Muscle of leg (tissue), 3 donors: ENCODE measurements at regions not wholly inside any gene's neighbourhood (a gene's known extent, or its start where the extent isn't known, plus 50 kb on each side); places are given as distances from the start of the nearest gene placed in this dataset.
A peak's percentile ranks its signal among the peaks of the same experiment; 100 is the strongest.

Source experiments
- DNase-seq: peaks from one replicate; pipeline ENCODE4 v3.0.0; 2013
- H3K27ac ChIP-seq: one replicate; pipeline ENCODE4 v1.5.1; 2013; ENCODE audit warnings: mild to moderate bottlenecking, low read length, control low read depth
- H3K27me3 ChIP-seq: one replicate; pipeline ENCODE4 v1.6.1; 2013; ENCODE audit warnings: low read length; ENCODE audit not compliant: control insufficient read depth, insufficient read depth
- H3K36me3 ChIP-seq: one replicate; pipeline ENCODE4 v1.6.1; 2013; ENCODE audit warnings: low read length; ENCODE audit not compliant: control insufficient read depth, insufficient read depth
- H3K4me1 ChIP-seq: one replicate; pipeline ENCODE4 v1.6.1; 2013; ENCODE audit warnings: low read length; ENCODE audit not compliant: control insufficient read depth, insufficient read depth
- H3K4me3 ChIP-seq: one replicate; pipeline ENCODE4 v1.5.1; 2013; ENCODE audit warnings: low read length, control low read depth
- H3K9me3 ChIP-seq: replicated peaks from 2 replicates; pipeline ENCODE4 v1.6.1; 2013; ENCODE audit warnings: low read depth, low read length; ENCODE audit not compliant: control insufficient read depth
- WGBS: methylation state at CpG from one replicate; pipeline ENCODE4 v1.1.5; 2013; ENCODE audit warnings: missing lambda C conversion rate; ENCODE audit not compliant: insufficient coverage; 5-methylcytosine and 5-hydroxymethylcytosine counted together

DNA sequence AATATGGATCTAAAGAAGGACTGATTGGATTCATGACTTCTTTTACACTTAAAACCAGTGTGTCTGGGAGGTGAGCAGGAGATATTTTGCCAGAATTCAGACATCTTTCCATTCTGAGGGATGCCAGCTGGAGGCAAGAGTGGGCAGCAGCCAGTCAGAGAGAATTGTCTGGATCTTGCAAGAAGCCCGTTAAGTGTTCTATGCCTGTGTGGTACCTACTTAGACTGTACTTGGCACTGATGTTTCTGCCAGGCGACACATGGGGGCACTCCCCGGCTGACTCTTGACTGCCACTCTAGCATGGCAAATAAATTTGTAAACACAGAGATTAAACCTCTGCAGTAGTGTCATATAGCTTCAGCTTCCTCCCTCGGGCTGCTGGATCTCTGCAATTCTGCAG lies 247.7 kb downstream of the UTP18 start:
- Histone ChIP-seq H3K4me1 (peaks cover 3% of the 10 kb centered on the region), H3K27ac (no peak overlapping the region), H3K27me3 (no peaks in the 10 kb centered on the region), H3K4me3 (no peak overlapping the region), H3K9me3 (no peaks in the 10 kb centered on the region), H3K36me3 (no peaks in the 10 kb centered on the region)
- WGBS, result 90% methylated on average over 2 of the region's 4 CpGs
- peak; percentile 5 for DNase-seq

DNA sequence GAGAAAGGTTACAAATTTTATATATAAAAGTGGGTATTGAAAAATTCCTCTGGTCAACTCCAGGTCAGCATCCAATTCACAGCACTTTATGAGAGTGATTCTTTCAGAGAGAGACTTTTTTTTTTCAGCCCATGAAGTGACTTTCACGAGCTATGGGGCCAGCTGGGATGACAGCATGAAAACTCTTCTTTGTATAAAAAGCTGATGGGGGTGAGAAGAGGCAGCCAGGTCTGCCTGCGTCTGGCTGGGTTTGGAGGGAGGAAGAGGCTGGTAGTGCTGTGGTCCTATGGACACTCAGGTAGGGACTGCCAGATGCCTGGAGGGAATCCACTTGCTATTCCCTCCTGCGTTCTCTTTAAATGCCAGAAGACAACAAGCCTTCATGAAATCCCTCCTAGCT lies 250.6 kb downstream of the UTP18 start:
- H3K36me3 ChIP-seq, result no peaks in the 10 kb centered on the region
- no peak overlapping the region for H3K27ac ChIP-seq
- WGBS, result 80% methylated on average over 1 of the region's 3 CpGs
- DNase-seq, result no peak
- no peak overlapping the region for H3K4me3 ChIP-seq
- H3K27me3 ChIP-seq, result no peaks in the 10 kb centered on the region
- H3K4me1 ChIP-seq, result peaks cover 3% of the 10 kb centered on the region
- H3K9me3 ChIP-seq, result no peaks in the 10 kb centered on the region

DNA sequence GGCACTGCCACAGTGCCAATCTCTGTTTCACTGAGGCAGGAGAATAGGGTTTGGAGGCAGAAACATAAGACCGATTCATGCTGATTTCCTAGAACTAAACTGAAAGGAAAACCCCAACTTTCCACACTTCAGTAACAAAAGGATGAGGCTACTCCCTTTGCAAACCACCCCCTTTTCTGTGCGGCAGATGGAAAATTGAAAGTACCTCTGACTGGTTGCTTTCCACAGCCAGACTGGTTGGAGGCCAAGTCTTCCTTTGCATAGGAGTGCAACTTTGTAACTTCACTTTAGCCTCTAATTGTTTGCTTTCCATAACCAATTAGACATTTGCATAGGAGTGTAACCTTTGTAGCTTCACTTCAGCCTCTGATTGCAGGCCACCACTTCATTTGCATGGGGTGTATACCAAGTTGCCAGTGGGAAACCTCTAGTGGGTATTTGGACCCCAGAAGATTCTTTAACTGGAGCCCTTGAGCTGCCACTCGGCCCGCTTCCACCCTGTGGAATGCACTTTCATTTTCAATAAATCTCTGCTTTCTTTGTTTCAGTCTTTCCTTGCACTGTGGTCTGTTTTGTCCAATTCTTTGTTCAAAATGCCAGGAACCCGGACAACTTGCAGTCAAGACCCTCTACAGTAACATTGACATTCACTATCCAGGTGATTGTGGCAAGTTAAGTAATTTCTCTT lies 252.0 kb downstream of the UTP18 start:
- Histone ChIP-seq H3K4me1 (peaks cover 3% of the 10 kb centered on the region), H3K27ac (no peak overlapping the region), H3K27me3 (no peaks in the 10 kb centered on the region), H3K4me3 (no peak overlapping the region), H3K9me3 (no peaks in the 10 kb centered on the region), H3K36me3 (no peaks in the 10 kb centered on the region)
- 80% methylated on average over 1 of the region's 5 CpGs for WGBS
- peak; percentile 26 for DNase-seq

DNA sequence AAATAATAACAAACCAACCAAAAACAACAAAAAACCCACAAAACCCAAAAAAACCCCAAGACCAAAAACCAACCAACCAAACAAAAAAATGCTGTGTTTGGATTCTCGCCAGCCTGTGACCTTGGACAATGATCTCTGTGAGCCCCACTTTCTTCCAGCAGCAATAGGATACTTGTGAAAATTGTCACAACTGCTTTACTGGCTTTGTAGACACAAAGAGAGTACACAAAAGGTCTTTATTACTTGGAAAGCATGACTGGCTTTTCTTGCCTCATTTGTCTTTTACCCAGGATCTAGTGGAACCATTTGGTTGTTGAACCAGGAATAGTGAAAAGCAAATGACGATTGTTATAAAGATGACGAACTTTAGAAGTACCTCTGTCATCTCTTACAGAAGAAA lies 256.6 kb downstream of the UTP18 start:
- no CpG with 5 or more reads among the region's 3 CpGs for WGBS

DNA sequence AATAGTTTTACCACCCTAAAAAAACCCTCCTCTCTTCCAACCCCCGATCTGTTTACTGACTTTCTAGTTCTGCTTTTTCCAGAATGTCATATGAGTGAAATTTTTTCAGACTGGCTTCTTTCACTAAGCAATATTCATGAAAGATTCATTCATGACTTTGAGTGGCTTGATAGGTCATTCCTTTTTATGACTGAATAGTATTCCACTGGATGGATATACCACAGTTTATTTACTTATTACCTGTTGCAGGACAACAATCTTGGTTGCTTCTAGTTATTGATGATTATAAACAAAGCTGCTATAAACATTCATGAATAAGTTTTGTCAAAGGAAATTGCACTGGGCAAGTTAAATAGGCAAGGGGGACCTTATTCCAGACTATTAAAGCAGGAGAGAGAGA lies 264.2 kb downstream of the UTP18 start:
- H3K9me3 ChIP-seq, result no peaks in the 10 kb centered on the region
- no peaks in the 10 kb centered on the region for H3K4me1 ChIP-seq
- no peak overlapping the region for H3K27ac ChIP-seq
- no peaks in the 10 kb centered on the region for H3K36me3 ChIP-seq
- H3K4me3 ChIP-seq, result no peak overlapping the region
- DNase-seq, result no peak
- no peaks in the 10 kb centered on the region for H3K27me3 ChIP-seq
- WGBS, result no CpG with 5 or more reads among the region's 1 CpG

More for the DNA sequence above, 256.6 kb downstream of the UTP18 start:
- no peaks in the 10 kb centered on the region for H3K9me3 ChIP-seq
- no peaks in the 10 kb centered on the region for H3K36me3 ChIP-seq
- H3K27ac ChIP-seq, result no peak overlapping the region
- H3K27me3 ChIP-seq, result no peaks in the 10 kb centered on the region
- H3K4me3 ChIP-seq, result no peak overlapping the region
- no peaks in the 10 kb centered on the region for H3K4me1 ChIP-seq
- no peak for DNase-seq

GRCh38 chr17:51526507-51526906 lies 266.2 kb downstream of the UTP18 start:
- H3K4me1 ChIP-seq, result no peaks in the 10 kb centered on the region

DNA sequence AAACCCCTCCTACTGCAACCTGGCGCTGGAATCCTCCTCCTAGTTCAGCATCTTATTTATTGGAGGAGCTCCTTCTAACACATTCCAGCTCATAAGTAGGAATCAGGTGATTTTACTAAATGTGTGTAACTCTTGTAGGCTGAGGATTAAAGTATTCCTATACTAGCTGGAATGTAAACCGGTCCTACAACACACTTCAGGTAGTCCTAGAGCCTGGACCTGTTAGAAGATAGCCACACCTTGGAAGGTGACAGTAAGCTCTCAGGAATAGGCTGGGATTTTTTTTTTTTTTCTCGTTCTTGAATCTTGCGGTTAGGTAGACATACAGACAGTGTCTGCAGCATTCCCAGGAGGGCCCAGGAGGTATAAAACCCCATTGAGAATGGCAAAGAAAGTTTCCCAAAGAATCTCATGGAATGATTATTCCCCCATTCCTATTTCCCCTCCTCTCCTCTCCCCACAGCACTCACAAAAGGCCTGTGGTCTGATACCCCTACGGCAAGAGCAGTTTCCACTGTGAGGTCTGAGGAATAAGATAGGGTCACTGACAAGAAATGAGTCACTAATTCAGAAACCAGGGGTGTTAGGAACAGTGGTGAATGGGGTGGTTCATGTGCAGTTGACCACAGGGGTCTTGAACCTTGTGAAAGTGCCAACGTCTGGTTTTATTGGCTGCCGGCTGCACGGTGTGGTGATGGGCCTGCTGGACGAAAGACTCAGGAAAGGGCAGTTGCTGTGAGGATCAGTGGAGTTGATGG lies 267.1 kb downstream of the UTP18 start:
- H3K4me3 ChIP-seq, result no peak overlapping the region
- H3K27me3 ChIP-seq, result no peaks in the 10 kb centered on the region
- H3K27ac ChIP-seq, result no peak overlapping the region
- WGBS, result 53% methylated on average over 4 of the region's 9 CpGs
- DNase-seq, result no peak
- no peaks in the 10 kb centered on the region for H3K9me3 ChIP-seq
- H3K36me3 ChIP-seq, result no peaks in the 10 kb centered on the region
- no peaks in the 10 kb centered on the region for H3K4me1 ChIP-seq

More at GRCh38 chr17:51526507-51526906, 266.2 kb downstream of the UTP18 start:
- Histone ChIP-seq H3K27ac (no peak overlapping the region), H3K4me3 (no peak overlapping the region), H3K36me3 (no peaks in the 10 kb centered on the region), H3K27me3 (no peaks in the 10 kb centered on the region), H3K9me3 (no peaks in the 10 kb centered on the region)
- peak; percentile 39 for DNase-seq

- no peak overlapping the region for H3K4me3 ChIP-seq
- H3K36me3 ChIP-seq, result no peaks in the 10 kb centered on the region
- no peaks in the 10 kb centered on the region for H3K4me1 ChIP-seq
- no peak for DNase-seq
- 79% methylated on average over 5 of the region's 6 CpGs for WGBS
- no peak overlapping the region for H3K27ac ChIP-seq
- no peaks in the 10 kb centered on the region for H3K27me3 ChIP-seq
- H3K9me3 ChIP-seq, result no peaks in the 10 kb centered on the region
These were observed 267.8 kb downstream of the UTP18 start for GRCh38 chr17:51528111-51528510.

- Histone ChIP-seq H3K4me3 (no peak overlapping the region), H3K27me3 (no peaks in the 10 kb centered on the region), H3K4me1 (no peaks in the 10 kb centered on the region), H3K27ac (no peak overlapping the region), H3K9me3 (no peaks in the 10 kb centered on the region), H3K36me3 (no peaks in the 10 kb centered on the region)
- DNase-seq, result no peak
- WGBS, result no CpG with 5 or more reads among the region's 3 CpGs
These were observed 272.9 kb downstream of the UTP18 start for GRCh38 chr17:51533219-51533618.

GRCh38 chr17:51533821-51534220 lies 273.5 kb downstream of the UTP18 start:
- no CpG with 5 or more reads among the region's 3 CpGs for WGBS
- no peak overlapping the region for H3K27ac ChIP-seq
- no peaks in the 10 kb centered on the region for H3K36me3 ChIP-seq
- DNase-seq, result no peak
- H3K27me3 ChIP-seq, result no peaks in the 10 kb centered on the region
- no peaks in the 10 kb centered on the region for H3K4me1 ChIP-seq
- no peak overlapping the region for H3K4me3 ChIP-seq
- no peaks in the 10 kb centered on the region for H3K9me3 ChIP-seq
